ENCODE measurements at regions not wholly inside any gene's neighbourhood (a gene's known extent, or its start where the extent isn't known, plus 50 kb on each side); places are given as distances from the start of the nearest gene placed in this dataset.

DNA sequence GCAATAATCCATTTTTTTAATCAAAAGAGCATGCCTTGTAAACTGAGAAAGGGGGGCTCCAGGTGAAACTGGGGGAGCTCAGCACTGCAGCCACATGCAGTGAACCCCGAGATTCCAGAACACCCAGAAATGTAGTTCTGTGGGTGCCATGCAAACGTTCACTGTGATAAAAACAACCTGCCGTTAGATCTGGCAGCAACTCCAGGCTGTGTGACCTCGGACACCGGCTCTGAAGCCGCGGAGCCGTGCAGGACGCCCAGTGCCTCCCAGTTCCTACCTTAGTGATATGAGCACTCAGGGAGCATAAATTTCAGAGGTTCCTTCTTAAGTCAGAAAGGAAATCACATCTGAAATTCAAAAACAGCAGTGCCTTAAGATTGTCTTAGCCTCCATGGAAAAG, 85.4 kb upstream of the THBS2 start:
- Mint-ChIP-seq H3K4me3 (no peak overlapping the region), H3K4me1 (no peaks in the 10 kb centered on the region), H3K9me3 (no peaks in the 10 kb centered on the region), H3K27ac (no peak overlapping the region), H3K27me3 (peaks cover 8% of the 10 kb centered on the region), H3K36me3 (ENCODE audit: low read depth) (no peaks in the 10 kb centered on the region)
- ATAC-seq (replicated peaks), result no peak

DNA sequence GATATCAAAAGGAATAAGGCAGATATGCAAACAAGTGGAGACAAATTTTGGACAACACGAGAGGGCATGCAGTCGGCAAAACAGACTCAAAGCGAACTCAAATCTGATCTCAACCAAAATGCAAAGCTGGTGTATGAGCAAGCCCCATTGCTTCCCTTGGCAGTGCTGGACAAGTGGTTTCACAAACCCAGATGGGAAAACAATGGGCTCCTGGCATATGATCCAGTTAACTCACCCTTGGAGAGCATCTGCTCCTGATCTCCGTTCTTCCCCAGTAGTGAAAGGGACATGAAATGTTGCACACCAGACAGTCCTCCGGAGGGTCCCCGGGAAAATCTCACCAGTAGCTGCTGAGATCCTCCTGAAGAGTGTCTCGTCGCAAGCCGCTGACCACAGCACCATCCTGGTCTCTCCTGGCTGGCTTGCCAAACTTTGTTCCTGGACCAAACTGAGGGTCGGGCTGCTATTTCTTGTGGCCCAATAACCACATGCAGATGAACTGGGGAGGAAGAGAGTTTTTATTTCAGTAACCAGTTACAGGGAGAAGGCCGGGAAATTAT, 84.3 kb upstream of the THBS2 start:
- Mint-ChIP-seq H3K27me3 (peaks cover 3% of the 10 kb centered on the region), H3K36me3 (ENCODE audit: low read depth) (no peaks in the 10 kb centered on the region), H3K27ac (no peak overlapping the region), H3K4me1 (no peaks in the 10 kb centered on the region), H3K4me3 (no peak overlapping the region), H3K9me3 (no peaks in the 10 kb centered on the region)
- no peak for ATAC-seq (replicated peaks)

DNA sequence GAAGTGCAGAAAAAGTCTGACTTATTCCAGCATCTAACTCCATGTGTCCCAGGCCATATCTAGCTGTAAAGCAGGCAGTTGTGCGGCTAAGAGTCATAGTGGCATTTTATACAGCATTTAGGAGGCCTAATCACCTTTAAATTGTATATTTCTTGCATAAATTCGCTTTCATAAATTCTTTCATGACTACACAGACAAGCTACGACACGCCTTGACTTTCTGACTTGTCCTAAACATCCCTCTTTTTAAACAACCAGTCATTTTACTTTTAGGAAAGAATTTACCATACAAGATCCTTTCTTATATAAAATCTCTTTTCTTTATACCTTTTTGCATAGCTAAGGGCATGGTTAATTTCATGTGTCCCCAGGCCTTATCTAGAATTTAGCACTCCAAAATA, 81.7 kb upstream of the THBS2 start:
- H3K27ac Mint-ChIP-seq, result no peak overlapping the region
- no peak for ATAC-seq (replicated peaks)
- peaks cover 20% of the 10 kb centered on the region for H3K27me3 Mint-ChIP-seq
- H3K4me3 Mint-ChIP-seq, result no peak overlapping the region
- H3K36me3 Mint-ChIP-seq (ENCODE audit: low read depth), result no peaks in the 10 kb centered on the region
- H3K4me1 Mint-ChIP-seq, result no peaks in the 10 kb centered on the region
- no peaks in the 10 kb centered on the region for H3K9me3 Mint-ChIP-seq

DNA sequence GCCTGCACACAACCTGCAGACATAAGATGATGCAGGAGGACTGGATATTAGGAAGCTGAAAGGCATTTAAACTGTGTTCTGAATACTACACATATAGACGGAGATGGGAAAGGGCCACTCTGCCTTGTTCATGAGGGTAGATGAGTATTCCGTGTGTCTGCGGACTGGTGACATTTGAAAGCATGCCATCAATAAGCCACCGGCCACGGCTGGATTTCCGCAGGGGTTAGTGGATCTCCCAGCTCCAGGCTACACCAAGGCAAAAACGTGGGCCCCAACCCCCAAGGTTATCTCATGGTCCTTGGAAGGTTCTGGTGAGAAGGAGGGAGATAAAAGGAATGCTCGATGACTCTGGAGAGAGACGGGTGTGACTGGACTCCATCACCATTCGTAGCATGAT, 78.6 kb upstream of the THBS2 start:
- H3K9me3 Mint-ChIP-seq, result no peaks in the 10 kb centered on the region
- no peaks in the 10 kb centered on the region for H3K4me1 Mint-ChIP-seq
- peaks cover 24% of the 10 kb centered on the region for H3K27me3 Mint-ChIP-seq
- H3K27ac Mint-ChIP-seq, result no peak overlapping the region
- no peak for ATAC-seq (replicated peaks)
- no peak overlapping the region for H3K4me3 Mint-ChIP-seq
- no peaks in the 10 kb centered on the region for H3K36me3 Mint-ChIP-seq (ENCODE audit: low read depth)

DNA sequence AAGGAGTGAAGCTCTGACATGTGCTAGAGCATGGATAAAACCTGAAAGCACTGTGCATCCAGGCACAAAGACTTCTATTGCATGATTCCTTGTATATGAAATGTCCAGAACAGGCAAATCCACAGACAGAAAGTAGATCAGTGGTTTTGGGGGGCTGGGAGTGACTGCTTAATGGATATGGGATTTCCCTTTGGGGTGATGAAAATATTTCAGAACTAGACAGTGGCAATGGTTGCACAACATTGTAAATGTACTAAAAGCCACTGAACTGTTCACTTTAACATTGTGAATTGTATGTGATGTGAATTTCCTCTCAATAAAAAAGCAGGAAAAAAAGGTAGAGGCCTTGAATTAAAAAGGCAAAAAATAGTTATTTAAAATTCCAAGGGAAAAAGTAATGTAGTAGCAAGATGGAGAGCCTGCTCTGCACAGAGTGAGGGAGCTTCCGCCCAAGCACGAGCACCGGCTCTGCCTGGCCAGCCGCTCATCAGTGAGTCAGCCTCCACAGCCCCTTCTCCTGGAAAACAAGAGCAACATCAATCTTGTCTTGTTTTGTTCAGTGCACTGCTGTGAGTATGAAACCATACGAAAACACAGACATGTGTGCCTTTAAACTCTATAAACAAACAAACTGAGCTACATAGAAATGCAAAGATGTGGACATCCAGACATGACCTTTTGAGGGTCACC, 74.6 kb upstream of the THBS2 start:
- no peak for ATAC-seq (replicated peaks)
- no peaks in the 10 kb centered on the region for H3K4me1 Mint-ChIP-seq
- H3K27ac Mint-ChIP-seq, result no peak overlapping the region
- H3K9me3 Mint-ChIP-seq, result no peaks in the 10 kb centered on the region
- no peaks in the 10 kb centered on the region for H3K36me3 Mint-ChIP-seq (ENCODE audit: low read depth)
- H3K4me3 Mint-ChIP-seq, result no peak overlapping the region
- H3K27me3 Mint-ChIP-seq, result peaks cover 27% of the 10 kb centered on the region

DNA sequence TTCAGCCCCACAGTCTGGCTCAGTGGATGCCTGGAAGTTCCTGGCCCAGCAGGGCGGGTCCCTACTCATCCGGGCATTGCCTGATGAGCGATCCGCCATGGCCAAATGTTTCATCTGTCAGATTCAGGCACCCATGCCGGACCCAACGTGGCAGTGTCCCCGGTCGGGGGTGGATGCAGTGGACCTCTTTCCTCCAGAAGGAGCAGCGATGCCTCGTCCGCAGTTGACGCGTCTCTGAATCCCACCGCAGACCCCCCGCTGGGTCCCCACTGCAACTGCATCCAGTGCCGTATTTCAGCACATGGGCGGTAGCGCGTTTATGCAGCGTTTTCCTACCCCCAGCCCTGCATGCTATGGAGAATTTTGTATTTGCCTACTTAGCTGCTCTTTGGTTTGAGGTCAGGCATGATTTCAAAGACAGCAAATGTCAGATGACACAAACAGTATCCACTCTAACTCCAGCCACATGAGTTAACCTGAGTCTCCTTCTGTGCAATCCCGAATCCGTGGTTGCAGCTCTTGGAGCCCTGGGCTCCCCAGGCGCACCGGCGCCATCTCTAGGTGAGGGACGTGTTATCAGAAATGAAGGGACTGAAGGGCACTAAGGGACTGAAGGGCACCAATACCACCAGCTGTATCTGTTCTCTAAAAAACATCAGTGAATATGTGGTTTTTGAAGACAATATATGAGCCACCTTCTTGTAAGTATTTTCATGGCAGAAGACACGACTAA, 72.6 kb upstream of the THBS2 start:
- Mint-ChIP-seq H3K36me3 (ENCODE audit: low read depth) (no peaks in the 10 kb centered on the region), H3K27ac (no peak overlapping the region), H3K4me1 (no peaks in the 10 kb centered on the region), H3K27me3 (peaks cover 30% of the 10 kb centered on the region), H3K9me3 (no peaks in the 10 kb centered on the region), H3K4me3 (no peak overlapping the region)
- no peak for ATAC-seq (replicated peaks)

DNA sequence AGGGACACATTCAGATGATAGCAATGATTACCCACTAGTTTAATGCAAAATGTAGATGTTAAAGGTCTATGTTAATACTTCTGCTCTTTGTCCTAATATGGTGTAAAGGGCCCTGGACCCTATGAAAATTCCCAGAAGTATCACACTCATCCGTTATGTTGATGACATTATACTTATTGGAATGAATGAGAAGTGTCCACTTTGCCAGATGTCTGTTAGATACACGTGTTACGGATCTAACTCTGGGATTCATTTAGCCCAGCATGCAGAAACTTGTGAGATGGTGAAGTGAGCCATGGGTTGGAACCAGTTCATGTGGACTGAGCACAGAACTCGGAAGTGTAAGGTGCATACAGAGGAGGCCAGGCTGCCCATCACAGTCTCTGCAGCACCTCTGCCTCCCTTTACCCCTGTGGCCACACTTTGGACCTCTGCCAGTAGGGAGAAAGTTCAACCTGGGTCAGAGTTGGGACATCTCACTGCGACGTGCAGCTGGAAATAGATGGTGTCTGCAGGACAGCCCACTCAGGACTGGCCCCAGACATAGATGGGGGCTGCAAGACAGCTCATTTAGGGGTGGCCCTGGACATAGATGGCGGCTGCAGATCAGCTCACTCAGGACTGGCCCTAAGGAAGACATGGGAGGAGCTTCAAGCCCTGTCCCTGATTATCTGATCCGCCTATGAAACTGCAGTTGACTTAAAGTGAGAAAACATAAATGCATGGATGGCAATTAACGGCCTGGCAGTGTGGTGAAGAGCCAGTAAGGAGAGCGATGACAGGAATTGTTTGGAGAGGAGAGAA, 71.2 kb upstream of the THBS2 start:
- H3K27ac Mint-ChIP-seq, result no peak overlapping the region
- no peaks in the 10 kb centered on the region for H3K36me3 Mint-ChIP-seq (ENCODE audit: low read depth)
- H3K27me3 Mint-ChIP-seq, result peaks cover 17% of the 10 kb centered on the region
- H3K9me3 Mint-ChIP-seq, result no peaks in the 10 kb centered on the region
- no peaks in the 10 kb centered on the region for H3K4me1 Mint-ChIP-seq
- no peak overlapping the region for H3K4me3 Mint-ChIP-seq
- no peak for ATAC-seq (replicated peaks)

DNA sequence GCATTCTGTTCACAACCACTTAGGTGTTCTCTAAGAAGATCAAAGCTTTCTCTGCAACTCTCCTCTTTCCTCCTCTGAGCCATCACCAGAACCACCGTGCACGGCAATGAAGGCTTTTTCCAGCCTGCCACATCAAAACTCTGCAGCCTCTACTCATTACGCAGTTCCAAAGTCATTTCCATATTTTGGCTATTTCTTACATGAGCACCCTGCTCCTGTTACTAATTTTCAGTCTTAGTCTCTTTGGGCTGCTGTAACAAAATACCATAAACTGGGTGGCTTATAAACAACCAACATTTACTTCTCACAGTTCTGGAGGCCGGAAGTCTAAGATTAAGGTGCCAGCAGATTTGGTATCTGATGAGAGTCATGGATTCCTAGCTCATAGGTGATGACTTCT, 70.4 kb upstream of the THBS2 start:
- no peaks in the 10 kb centered on the region for H3K36me3 Mint-ChIP-seq (ENCODE audit: low read depth)
- peaks cover 17% of the 10 kb centered on the region for H3K27me3 Mint-ChIP-seq
- no peaks in the 10 kb centered on the region for H3K4me1 Mint-ChIP-seq
- no peaks in the 10 kb centered on the region for H3K9me3 Mint-ChIP-seq
- no peak for ATAC-seq (replicated peaks)
- H3K27ac Mint-ChIP-seq, result no peak overlapping the region
- no peak overlapping the region for H3K4me3 Mint-ChIP-seq

DNA sequence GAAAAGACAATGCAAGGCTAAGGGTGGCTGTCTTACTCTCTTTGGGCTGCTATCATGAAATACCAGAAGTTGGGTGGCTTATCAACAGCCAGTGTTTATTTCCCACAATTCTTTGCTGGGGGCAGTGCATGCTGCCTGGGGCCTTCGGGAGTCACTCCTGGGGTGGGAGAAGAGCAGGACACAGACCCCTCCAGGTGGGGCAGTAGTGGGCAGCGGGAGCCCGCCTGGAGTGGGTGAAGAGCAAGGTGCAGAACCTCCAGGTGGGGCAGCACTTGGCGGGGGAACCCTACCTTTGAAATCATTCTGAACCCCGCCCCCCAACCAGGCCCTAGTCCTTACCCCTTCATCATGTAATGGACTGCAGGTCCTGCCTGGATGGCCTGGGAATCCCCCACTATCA, 69.6 kb upstream of the THBS2 start:
- no peak for ATAC-seq (replicated peaks)
- Mint-ChIP-seq H3K4me3 (no peak overlapping the region), H3K9me3 (no peaks in the 10 kb centered on the region), H3K27me3 (peaks cover 17% of the 10 kb centered on the region), H3K4me1 (no peaks in the 10 kb centered on the region), H3K27ac (no peak overlapping the region), H3K36me3 (ENCODE audit: low read depth) (no peaks in the 10 kb centered on the region)

DNA sequence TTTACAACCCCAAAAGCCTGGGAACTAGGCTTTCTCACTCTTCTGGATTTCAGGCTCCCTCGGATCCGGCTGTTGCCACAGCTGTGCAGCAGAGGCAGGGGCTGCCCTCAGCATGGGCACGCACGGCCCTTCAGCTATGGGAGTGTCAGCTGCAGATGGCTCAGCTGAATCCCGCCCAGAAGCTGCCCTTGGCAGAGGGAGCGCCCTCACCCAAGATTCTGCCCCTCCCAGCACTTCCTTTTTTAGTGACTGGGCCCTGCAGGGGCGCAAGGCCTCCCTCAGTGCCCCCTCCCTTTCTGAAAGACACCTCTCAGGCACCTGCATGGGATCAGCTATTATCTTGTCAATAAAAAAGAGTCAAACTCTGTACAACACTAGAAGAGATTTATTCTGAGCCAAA, 67.9 kb upstream of the THBS2 start:
- ATAC-seq (replicated peaks), result no peak
- H3K4me1 Mint-ChIP-seq, result no peaks in the 10 kb centered on the region
- H3K27ac Mint-ChIP-seq, result no peak overlapping the region
- no peak overlapping the region for H3K4me3 Mint-ChIP-seq
- H3K36me3 Mint-ChIP-seq (ENCODE audit: low read depth), result no peaks in the 10 kb centered on the region
- no peaks in the 10 kb centered on the region for H3K9me3 Mint-ChIP-seq
- peaks cover 17% of the 10 kb centered on the region for H3K27me3 Mint-ChIP-seq

DNA sequence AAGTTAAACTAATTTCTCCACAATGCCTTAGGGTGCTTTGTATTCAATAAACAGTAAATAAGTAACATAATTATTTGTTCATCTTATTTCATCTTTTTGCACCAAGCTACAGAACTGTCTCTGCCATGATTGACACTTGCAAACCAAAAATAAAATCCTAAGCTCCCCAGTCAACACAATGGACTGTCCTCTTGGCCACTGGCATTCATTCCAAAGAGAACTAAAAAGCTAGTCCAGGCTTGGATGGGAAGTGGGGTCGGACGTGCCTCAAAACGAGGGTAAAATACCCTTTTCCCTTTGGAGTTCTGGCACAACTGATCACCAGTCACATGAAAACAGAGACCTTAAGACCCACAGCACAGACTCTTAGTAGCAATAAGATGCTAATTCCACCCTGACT, 66.4 kb upstream of the THBS2 start:
- Mint-ChIP-seq H3K27ac (no peak overlapping the region), H3K36me3 (ENCODE audit: low read depth) (no peaks in the 10 kb centered on the region), H3K4me3 (no peak overlapping the region), H3K9me3 (no peaks in the 10 kb centered on the region), H3K27me3 (peaks cover 13% of the 10 kb centered on the region), H3K4me1 (no peaks in the 10 kb centered on the region)
- no peak for ATAC-seq (replicated peaks)

DNA sequence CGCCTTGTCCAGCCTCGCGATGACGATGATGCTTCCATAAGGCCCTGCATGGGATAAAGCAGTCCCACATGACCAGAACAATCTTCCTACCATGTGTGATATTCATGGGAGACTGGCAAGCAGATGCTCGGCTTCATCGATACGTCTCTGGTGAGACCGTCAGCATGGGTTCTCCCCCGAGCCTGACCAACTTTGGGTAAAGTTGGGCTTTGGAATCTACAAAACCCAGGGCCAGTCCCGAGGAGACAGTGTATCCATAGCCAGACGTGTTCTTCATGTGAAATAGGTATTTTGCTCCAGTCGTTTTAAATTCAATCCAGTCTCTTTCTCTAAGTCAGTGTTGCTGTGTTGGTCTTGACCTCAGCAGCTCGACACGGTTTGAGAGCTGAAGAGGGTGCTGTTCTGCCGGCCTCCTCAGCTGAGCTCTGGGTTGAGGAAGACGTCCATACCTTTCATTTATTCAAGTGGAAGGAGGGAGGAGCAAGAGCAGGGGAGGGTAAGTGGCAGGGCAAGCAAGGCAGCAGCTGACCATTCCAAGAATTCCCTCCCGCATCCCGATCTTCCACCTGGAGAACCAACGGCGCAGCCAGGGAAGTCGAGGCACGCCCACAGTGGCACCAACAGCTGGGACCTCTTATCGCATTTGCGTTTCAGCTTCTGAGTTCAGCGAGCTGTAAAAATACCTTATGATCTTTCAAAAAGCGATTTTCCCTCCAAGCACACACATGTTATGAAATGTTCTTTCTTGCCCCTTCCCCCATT, 64.0 kb upstream of the THBS2 start:
- no peak for ATAC-seq (replicated peaks)
- H3K27me3 Mint-ChIP-seq, result peaks cover 9% of the 10 kb centered on the region
- H3K4me1 Mint-ChIP-seq, result no peaks in the 10 kb centered on the region
- no peaks in the 10 kb centered on the region for H3K36me3 Mint-ChIP-seq (ENCODE audit: low read depth)
- H3K9me3 Mint-ChIP-seq, result no peaks in the 10 kb centered on the region
- H3K4me3 Mint-ChIP-seq, result no peak overlapping the region
- H3K27ac Mint-ChIP-seq, result no peak overlapping the region

DNA sequence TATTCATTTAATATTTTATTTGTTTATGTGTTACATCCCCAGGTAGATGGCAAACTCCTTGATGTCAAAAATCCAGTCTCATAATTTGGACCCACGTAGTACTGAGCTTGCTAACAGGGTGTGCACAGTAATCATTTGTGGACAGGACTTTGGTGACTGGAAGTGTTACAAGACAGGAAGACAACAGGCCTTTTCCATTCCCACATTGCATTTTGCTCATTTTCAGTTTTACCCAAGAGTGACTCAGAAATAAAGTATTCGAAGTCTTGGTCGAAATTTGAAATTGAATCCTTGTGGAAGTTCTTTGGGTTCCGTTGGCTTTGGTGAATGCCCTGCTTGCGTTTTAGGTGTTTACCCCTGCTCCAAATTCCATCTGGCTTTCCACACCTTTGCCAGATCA, 63.0 kb upstream of the THBS2 start:
- Mint-ChIP-seq H3K9me3 (no peaks in the 10 kb centered on the region), H3K4me3 (no peak overlapping the region), H3K4me1 (no peaks in the 10 kb centered on the region)

More for the DNA sequence above, 63.0 kb upstream of the THBS2 start:
- Mint-ChIP-seq H3K27me3 (peaks cover 5% of the 10 kb centered on the region), H3K27ac (no peak overlapping the region), H3K36me3 (ENCODE audit: low read depth) (no peaks in the 10 kb centered on the region)
- no peak for ATAC-seq (replicated peaks)

Measured in activated T-helper 17 cell treated with anti-CD3 and anti-CD28 coated beads, Interleukin-2, amount 50 U/mL, for 72 hours (primary cell).